ENCODE measurements at regions not wholly inside any gene's neighbourhood (a gene's known extent, or its start where the extent isn't known, plus 50 kb on each side); places are given as distances from the start of the nearest gene placed in this dataset.
"Not testable (repeated sequence)": the region's sequence is repeated elsewhere in the genome, so short reads cannot be mapped to it uniquely, and the experiment has no call there.

DNA sequence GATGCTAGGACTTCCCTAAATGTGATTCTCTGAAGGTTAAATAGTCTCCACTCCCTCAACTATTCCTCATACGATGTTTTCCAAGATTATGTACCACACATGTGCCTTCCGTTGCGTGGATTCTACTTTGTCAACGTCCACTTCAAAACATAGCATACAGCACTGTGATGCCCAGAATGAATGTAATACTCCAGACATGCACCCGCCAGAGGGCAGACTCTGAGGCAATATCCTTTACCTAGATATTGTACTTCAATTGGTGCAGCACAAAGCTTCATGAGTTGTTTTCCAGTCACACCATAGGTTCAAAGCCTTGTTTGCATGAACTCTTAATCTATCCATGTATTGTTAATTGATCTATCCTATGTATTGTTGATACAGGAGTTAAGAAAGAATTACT, 201.0 kb upstream of the NABP1 start:
- DNase-seq = no peak

DNA sequence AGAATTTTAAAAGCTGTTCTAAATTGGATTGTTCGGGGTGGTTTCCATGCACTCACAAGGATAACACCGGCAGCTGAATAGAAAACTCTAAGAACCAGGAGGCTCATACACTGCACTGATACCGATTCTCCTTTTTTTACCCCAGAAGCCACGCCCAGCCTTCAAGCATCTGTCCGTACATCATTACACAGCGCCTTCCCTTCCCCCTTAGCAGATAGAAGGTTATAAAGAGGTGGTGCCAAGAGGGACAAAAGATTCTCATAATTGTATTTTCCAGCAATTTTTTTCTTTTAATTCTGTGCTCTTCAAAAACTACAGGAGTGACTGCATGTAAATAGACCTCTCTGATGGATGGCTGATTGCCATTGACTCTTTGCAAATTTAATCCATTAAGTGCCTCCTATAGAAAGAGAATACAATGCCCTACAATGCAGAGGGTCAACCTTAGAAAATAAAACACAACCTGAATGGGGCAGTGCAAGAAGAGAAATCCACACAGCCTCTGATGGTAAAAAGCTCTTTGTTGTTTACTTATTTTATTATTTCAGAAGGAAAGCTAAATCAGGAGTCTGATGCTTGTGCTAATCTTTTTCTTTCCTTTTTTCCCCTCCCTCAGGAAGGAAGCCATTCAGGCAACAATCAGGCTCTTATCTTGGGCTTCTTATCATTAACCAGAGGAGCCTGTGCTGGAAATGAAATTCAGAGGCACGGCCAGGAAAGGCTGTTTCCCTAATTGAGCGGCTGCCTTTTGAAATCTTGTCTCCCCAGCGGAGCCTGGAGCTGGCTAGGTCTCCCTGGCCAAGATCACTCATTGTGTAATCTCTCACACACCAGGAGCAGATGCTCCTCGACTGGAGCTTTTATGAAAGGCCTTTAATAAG, 198.9 kb upstream of the NABP1 start:
- peak; percentile 44 for DNase-seq

DNA sequence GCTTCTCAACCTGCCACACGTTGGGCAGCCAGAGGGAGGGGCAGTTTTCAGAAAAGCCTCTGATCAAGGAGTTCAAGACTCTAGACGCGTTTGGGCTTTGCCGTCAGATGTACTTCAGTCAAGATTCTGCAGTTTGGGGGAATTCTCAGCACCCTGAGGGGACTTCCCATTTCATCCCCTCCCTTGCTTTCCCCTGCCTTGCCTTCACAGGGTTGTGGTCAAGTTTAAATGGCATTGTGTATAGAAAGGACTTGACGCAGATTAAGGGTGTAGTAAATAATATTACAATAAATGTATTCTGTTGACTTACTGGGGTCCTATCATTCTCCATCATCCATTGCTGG, 198.3 kb upstream of the NABP1 start:
- no peak for DNase-seq

DNA sequence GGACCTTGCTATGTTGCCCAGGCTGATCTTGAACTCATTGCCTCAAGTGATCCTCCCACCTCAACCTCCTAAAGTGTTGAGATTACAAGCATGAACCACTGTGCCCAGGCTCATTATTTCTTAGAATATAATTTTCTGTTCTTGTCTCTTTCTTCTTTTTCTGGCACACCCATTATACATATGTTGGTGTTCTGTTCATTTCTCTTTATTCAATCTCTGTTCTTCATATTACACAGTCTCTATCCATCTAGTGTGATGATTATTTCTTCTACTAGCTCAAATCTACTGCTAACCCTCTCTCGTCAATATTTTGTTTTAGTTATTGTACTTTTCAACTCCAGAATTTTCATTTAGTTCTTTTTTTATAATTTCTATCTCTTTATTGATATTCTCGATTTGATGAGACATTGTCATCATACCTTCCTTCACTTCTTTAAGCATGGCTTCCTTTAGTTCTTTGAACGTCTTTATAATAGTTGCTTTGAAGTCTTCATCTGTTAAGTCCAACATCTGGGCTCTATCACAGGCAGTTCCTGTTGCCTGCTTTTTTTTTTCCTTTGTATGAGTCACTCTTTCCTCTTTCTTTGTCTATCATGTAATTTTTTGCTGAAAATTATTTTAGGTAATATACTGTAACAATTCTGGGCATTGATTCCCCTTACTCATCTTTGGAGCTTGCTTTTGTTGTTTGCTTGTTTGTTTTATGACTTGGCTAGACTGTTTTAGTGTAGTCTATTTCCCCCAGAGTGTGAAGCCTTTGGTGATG, 196.4 kb upstream of the NABP1 start:
- DNase-seq = no peak

DNA sequence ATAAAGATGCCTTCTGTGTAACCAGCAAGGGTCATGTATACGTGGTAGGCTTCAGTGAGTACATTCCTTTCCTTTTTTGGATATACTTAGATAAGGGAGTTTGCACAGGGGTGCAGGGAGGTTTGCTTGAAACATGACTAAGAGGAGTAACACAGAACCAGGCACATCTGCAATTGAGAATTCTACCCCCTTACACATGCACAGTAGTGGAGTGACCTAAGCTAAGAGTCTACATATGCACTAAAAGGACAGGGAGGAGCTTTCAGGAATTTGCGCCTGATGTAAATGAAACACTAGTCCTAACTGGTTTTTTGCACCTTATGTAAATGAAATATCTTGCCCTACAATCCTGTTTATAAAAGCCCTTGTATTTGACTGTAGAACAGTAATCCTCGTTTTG, 194.8 kb upstream of the NABP1 start:
- no peak for DNase-seq

DNA sequence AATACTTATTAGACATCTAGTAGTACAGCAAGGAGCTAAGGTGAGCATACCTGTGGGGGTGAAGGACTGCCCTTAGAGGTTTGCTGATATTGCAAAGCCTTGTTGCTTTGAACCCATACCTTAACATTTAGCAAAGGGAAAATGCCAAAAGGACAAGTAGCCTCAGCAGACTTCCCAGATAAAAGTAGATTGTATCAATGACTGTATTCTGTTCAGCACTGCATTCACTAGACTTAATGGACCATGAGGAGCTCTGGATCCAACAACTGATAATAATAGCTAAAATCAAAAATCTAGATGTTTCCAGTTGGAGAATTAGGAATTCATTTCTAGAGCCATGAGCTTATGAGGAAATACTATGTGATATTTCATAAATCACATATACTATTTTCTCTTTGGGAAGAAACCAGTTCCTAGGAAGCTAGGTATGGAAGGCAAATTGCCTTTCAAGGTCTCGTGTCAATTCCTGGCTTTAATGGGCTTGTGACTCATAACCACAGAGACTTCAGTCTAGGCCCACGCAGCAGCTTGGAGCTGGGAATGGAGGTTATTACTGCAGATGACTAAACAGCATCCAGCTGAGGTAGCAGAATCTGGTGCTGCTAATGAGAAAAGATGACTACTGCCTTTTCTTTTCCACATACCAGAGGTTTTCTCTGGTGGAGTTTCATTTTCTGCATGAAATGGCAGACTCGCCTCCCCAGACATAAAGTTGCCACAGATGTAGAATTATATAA, 191.2 kb upstream of the NABP1 start:
- no peak for DNase-seq

DNA sequence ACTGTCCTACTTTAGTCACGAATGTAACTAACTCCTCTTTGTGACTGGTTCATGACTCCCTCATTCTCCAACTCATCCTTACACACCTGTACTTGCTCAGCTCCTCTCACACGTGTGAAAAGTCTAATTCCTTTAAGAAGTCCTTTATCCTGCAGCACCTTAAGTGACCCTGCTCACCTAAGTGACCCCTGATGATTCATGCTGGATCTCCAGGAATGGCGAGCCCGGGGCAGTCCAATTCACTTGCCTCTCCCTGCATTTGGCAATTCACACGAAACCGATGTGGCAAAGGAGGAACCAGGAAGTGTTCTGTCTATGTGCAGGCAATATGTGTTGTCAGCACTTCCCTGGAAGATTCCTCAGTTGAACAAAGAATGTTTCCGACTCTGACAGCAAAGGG, 189.8 kb upstream of the NABP1 start:
- DNase-seq = no peak

DNA sequence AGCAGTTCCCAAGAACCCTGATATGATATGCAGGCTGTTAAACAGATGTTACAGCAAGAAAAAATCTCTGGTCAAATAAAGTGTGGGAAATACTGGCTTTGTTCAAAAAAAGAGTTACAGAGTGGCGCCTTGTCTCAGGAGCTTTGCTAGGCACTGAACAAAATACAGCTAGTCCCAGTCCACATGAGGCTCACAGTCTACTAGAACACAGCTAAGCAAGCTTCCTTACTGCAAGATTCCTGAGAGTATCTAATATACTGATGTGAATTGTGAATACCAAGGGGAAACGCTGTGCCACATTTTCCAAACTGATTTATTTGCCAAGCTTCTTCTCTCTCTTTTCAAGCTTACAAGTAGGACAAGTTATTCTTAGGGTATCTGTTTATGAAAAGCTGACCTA, 188.8 kb upstream of the NABP1 start:
- DNase-seq = no peak

DNA sequence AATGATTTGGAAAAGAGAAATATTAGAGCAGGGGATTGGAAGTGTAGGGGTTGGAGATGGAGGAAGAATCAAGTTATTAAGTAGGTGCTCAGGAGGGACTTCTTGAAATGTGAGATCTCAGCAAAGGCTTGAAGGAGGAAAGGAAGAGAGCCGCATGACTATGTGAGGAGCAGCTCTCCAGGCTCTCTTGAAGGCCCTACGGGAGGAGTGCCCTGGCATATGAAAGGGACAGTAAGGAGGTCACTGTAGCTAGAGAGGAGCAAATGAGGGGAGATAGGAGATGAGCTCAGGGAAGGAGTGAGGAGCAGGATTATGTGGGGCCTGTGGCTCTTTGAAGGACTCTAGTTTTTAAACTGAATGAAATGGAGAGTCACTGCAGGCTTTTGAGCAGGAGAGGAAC, 181.1 kb upstream of the NABP1 start:
- DNase-seq = no peak

DNA sequence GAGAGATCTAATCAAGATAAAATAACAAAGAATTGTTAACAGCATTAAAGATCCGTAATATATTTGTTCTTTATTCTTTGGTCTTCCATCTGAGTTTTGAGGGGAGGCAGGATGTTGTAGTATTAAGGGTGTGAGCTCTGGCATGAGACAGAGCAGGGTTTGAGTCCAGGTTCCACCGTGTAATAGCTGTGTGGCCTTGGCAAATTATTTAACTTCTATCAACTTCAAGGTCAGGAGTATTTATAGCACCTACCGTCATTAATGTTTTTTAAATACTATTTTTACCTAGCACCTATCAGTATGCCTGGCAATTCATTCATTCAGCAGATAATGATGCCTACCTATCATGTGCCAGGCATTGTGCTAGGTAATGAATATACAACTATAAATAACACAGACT, 180.1 kb upstream of the NABP1 start:
- DNase-seq = no peak

DNA sequence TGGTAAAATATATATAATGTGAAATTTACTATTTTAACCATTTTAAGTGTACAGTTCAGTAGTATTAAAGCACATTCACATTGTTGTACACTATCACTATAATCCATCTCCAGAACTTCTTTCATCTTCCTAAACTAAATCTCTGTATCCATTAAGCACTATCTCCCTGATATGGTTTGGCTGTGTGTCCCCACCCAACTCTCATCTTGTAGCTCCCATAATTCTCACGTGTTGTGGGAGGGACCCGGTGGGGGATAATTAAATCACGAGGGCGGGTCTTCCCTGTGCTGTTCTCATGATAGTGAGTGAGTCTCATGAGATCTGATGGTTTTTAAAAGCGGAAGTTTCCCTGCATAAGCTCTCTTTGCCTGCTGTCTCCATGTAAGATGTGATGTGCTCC, 178.9 kb upstream of the NABP1 start:
- DNase-seq = no peak

DNA sequence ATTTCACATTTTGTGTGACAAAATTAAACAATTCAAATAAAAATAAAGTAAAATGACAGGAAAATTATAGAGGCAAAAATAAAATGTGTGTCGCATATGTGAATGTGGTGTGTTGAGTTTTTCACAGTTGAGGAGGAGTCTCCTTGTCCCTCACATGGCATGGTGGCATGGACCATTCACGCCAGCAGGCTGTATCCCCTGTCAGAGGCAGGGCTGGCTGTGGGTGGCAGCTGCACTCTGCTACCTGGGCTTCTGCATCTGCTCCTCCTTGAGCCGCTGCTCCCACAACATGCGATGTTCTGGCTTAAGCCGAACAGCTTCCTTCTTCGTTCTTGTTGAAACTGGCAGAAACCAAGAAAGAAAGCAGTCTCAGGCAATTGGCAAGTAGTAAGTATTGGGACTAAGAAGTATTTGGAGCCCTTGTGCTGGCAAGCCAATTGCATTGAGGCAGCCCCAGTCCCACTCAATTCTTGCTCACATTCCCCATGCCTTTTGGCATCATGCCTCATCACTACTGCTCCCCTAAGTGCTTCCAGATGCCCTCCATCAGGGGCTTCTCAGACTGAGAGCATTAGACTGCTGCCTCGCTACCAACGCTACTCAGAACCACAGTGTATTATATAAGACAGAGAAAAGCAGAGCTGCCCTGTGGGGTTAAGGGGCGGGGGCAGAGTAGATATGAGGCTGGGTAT, 177.9 kb upstream of the NABP1 start:
- DNase-seq = peak; percentile 6

DNA sequence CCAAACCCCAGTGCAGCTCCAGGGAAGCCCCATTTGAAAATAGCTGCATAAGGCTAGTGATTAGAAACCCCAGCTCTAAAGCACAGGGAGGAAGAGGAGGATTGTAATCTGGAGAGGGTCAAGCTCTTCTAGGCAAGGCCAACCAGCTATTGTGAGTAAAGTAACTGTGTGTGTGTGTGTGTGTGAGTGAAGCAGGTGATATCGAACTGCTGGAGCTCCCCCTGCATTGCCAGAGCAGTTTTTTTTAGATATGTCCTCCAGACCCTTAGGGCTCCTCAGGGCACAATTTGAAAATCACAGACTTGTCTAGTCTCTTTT, 177.4 kb upstream of the NABP1 start:
- no peak for DNase-seq

DNA sequence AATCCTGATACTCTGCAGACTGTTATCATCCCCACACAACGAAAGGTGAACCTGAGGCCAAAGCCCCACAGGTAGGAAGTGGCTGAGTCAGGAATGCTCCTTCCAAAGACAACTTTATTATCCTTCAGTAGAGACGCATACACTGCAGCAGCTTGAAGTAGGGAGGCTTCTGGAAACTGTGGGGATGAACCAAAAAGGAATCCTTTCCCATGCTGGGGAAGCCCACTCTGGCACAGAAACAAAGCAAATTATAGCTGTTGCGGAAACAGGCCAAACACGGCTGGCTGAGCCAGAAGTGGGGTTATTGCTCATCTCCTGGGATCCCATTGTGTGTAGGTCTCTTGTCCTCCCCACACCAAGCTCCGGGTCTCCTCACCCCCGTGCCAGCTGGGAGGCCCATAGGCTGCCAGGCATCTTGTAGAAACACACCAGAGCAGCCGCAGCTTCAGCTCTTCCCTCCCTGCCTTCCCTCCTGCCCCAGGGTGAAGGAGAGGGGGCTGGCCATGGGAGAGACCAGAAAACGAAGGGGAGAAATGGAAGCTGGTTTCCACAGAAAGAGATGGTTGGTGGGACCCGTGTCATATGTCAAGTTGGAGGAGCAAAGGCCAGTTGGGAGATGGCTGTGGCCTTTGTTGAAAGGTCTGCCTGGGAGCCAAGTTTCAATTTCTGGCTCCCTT, 176.9 kb upstream of the NABP1 start:
- no peak for DNase-seq

DNA sequence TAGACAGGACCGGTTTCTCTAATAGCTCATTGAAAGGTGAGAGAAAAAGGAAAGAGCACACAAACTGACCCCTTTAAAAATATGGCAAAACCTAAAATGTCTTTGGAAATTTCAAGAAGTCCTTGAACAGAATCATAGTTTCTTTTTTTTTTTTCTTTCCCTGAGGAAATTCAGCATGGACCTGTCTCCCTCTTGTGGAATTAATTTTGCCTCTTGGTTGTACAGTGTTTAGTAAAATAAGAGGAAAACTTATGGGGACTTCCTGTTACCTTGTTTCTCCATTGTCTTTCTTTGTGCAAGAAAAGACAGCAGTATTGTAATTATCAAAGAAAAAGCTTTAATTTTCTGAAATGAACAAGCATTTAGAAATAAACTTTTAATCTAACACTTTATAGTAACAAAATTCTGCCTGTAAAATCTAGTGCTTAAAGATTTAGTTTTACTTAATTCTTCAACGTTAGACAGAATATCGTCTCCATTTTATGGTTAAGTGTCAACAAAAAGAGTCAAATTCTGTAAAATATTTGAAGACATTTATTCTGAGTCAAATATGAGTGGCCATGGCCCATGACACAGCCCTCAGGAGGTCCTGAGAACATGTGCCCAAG, 176.3 kb upstream of the NABP1 start:
- DNase-seq = peak; percentile 25

DNA sequence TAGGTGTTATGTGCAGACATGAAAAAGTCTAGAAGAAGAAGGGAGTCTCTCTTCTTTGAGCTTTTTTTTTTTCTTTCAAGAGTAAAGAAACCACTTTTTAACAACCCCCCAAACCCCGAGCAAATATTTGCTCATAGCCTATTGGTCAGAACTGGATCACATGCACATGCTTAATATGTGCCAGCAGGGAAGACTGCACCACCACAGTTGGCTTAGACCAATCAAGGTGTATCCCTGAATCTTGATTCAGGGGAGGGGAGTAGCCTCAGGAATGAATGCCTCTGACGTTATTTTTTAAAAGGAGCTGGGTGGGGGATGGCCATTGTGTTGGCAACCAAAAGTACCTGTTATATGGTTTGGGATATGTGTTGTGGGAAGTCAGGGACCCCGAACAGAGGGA, 171.4 kb upstream of the NABP1 start:
- DNase-seq = no peak

DNA sequence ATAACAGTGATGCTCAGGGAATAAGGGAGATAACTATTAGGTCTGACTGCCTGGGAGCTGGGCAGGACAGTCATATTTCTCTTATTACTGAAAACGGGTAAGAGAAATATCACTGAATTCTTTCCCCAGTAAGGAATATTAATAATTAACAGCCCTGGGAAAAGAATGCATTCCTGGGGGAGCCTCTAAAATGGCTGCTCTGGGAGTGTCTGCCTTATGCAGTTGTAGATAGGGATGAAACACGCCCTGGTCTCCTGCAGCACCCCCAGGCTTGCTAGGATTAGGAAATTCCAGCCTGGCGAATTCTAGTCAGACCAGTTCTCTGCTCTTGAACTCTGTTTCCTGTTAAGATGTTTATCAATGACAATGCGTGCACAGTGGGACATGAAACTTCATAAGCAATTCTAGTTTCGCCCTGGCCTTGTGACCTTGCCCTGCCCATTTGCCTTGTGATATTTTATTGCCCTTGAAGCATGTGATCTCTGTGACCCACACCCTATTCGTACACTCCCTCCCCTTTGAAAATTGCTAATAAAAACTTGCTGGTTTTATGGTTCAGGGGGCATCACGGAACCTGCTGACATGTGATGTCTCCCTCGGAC, 170.6 kb upstream of the NABP1 start:
- not testable (repeated sequence) for DNase-seq

DNA sequence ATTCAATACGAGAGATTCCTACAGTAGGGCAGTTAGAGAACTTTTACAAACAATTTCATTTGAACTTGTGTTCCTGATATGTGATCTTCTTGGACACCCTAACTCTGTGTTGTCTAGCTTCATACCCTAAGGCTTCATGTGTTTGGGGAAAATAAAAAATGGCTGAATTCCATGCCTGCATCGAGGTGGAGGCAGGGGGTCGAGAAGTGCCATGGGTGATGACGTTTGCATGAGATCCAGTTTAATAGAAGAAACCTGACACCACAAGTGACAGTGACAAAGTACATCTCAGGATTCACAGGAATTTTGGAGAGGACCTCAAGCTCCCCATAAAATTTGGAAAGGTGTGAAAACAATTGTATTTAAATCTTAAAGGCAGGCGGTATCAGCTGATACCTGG, 169.2 kb upstream of the NABP1 start:
- no peak for DNase-seq

DNA sequence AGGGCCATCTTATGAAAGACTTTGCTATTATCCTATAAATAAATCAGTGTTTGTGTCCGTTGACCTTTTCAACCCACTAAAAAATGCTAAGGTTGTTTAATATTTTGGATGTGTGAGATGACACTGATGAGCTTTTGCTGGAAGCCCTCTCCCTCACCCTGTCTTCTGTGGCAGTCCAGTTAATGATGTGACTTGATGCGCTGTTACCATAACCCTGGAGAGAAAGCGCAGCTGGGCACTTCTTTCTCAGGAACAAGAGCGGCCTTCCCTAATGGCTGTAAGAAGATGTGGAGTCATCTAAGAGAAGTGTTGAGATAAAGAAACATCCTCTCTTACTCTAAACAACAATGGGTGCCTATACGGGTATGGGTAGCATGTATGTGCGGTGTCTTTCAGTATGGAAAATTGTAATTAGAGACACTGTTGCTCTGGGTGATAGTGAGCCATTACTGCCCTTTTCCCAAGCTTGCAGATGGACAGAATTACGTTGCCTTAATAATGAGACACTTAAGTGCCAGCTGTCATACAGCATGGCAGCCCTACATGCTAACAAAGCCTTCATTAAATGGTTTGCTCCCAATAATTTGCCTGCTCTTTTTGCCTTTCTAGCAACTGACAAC, 165.6 kb upstream of the NABP1 start:
- no peak for DNase-seq

DNA sequence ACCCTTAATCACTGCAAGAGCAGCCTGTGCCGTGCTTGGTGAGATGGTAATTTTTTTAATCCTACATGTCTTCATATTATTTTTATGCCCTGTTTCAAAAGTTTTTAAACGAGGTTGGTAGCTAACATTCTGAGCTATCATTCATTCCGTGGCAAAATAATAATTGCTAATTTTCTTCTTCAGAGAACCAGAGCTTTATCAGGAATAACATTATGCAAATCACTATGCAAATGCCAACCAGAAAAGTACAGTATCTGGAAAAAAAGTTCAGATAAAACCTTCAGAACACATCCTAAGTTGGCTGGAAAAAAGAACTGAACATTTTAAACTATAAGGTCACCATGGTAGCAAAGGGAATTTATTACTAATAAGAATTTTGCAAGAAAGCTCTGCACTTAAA, 165.1 kb upstream of the NABP1 start:
- DNase-seq = no peak

DNA sequence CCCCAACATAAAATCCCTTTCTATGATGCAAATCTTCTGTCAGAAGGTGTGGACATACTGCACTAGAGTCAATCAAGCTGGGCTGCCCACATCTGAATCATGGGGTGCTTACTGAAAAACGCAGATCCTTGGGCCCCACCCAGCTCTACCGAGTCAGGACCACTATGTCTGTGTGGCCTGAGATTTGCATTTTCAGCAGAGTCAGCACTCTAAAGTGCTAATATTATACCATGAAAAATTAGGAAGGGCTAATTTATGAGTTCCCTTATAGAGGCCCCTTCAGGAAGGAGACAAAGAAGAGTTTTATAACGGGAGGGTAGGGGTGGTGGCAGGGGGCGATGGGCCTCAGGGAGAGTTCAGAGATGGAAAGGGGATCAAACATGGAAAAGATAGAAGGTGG, 163.3 kb upstream of the NABP1 start:
- no peak for DNase-seq

DNA sequence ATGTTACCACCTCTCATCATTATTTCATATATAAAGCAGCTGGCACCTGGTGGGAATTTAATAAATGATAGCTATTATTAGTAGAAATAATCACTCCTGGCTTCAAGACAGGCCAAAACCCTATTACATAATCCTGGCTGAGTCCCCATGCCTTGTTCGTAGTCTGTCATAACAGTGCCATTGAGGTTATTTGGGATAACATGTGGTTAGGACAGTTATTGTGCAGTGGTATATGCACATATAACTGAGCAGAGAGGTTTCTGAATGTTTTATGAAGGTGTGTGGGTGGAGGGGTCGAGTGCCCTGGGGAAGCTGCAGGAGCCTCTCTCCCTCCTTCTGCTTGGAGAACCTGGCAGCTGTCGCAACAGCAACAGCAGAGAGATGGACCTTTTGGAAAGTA, 162.4 kb upstream of the NABP1 start:
- no peak for DNase-seq
